Bronchial epithelial cell (primary cell): ENCODE measurements at regions not wholly inside any gene's neighbourhood (a gene's known extent, or its start where the extent isn't known, plus 50 kb on each side); places are given as distances from the start of the nearest gene placed in this dataset.

Experiments
- DNase-seq: peaks from one replicate; pipeline ENCODE4 v3.0.0-alpha.2; 2010; ENCODE audit warnings: low read depth
- FAIRE-seq: peaks from 2 replicates; lab custom pipeline; 2011; peaks lifted over from hg19 to GRCh38; lab: Jason Lieb, UNC
- H3K27me3 ChIP-seq: 2 replicates; pipeline ENCODE4 v1.5.1; 2011; ENCODE audit warnings: low read length; ENCODE audit not compliant: control insufficient read depth, insufficient read depth
- H3K36me3 ChIP-seq: 2 replicates; pipeline ENCODE4 v1.5.1; 2011; ENCODE audit warnings: low read length; ENCODE audit not compliant: control insufficient read depth, insufficient read depth
- H3K4me3 ChIP-seq: 2 replicates; pipeline ENCODE4 v1.5.1; 2011; ENCODE audit warnings: mild to moderate bottlenecking, low read depth, low read length, control low read depth
- TF ChIP-seq, protein P1 (sequence below): IDR thresholded peaks from 2 replicates; pipeline ENCODE4 v1.5.1; 2011; ENCODE audit warnings: mild to moderate bottlenecking, moderate library complexity, low read length, control low read depth, inconsistent platforms; ENCODE audit not compliant: insufficient read depth, severe bottlenecking

GRCh38 chr9:21608200-21608599 is 126.1 kb upstream of the IFNE start:
- DNase-seq (no peak), FAIRE-seq (no peak)
- Histone ChIP-seq H3K4me3 (no peak overlapping the region), H3K27me3 (no peaks in the 10 kb centered on the region), H3K36me3 (no peaks in the 10 kb centered on the region)
- TF ChIP-seq, protein P1, sequence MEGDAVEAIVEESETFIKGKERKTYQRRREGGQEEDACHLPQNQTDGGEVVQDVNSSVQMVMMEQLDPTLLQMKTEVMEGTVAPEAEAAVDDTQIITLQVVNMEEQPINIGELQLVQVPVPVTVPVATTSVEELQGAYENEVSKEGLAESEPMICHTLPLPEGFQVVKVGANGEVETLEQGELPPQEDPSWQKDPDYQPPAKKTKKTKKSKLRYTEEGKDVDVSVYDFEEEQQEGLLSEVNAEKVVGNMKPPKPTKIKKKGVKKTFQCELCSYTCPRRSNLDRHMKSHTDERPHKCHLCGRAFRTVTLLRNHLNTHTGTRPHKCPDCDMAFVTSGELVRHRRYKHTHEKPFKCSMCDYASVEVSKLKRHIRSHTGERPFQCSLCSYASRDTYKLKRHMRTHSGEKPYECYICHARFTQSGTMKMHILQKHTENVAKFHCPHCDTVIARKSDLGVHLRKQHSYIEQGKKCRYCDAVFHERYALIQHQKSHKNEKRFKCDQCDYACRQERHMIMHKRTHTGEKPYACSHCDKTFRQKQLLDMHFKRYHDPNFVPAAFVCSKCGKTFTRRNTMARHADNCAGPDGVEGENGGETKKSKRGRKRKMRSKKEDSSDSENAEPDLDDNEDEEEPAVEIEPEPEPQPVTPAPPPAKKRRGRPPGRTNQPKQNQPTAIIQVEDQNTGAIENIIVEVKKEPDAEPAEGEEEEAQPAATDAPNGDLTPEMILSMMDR, result no peak

- Histone ChIP-seq H3K27me3 (no peaks in the 10 kb centered on the region), H3K4me3 (no peak overlapping the region), H3K36me3 (no peaks in the 10 kb centered on the region)
- no peak for FAIRE-seq
- no peak for DNase-seq
- TF ChIP-seq, protein P1, result no peak
Measured at GRCh38 chr9:21609506-21609905, 127.4 kb upstream of the IFNE start.

DNA sequence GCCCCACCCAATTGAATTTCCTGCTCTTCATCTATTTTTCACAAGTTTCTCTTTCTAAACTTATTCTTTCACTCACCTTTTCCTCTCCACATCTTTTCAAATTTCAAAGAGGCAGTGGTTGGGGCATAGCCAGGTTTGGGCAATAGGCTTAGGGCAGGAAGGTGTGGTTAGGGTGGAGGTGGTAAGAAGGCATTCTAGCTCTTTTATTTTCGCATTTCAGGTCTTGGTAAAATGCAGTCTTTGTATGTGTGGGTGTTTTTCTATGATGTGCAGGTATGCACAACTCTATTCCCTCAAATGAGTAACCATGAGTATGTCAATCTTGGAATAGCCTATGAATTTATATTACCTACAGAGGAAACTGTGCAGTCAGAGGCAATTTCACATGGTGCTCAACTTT is 129.8 kb upstream of the IFNE start:
- no peak overlapping the region for H3K4me3 ChIP-seq

DNA sequence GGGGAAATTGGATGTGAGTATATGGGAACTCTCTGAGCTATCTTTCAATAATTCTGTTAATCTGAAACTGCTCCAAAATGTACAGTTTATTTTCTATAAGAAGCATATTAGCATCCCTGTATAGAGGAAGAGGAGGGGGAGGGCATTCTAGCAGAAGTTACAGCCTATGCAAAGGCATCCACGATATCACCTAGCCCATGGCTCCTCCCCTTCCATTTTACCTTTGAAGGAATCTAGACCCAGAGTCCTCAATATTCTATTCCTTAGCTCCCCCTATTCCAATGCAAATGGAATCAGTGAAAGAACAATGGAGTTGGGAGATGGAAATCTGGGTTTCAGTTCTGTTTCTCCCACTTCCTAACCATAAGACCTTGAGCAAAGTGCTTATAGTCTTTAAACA is 132.9 kb upstream of the IFNE start:
- TF ChIP-seq, protein P1, result no peak
- Histone ChIP-seq H3K27me3 (no peaks in the 10 kb centered on the region), H3K36me3 (no peaks in the 10 kb centered on the region), H3K4me3 (no peak overlapping the region)
- DNase-seq (peak; percentile 30), FAIRE-seq (no peak)

More for the DNA sequence above, 129.8 kb upstream of the IFNE start:
- peak; percentile 96 for DNase-seq
- no peak for FAIRE-seq
- no peaks in the 10 kb centered on the region for H3K27me3 ChIP-seq
- H3K36me3 ChIP-seq, result no peaks in the 10 kb centered on the region
- TF ChIP-seq, protein P1, result no peak

GRCh38 chr9:21615446-21615845 is 133.3 kb upstream of the IFNE start:
- H3K36me3 ChIP-seq, result no peaks in the 10 kb centered on the region
- H3K27me3 ChIP-seq, result no peaks in the 10 kb centered on the region
- no peak for FAIRE-seq
- TF ChIP-seq, protein P1, result no peak
- no peak for DNase-seq
- H3K4me3 ChIP-seq, result no peak overlapping the region

- no peak overlapping the region for H3K4me3 ChIP-seq
- H3K36me3 ChIP-seq, result no peaks in the 10 kb centered on the region
- no peaks in the 10 kb centered on the region for H3K27me3 ChIP-seq
- TF ChIP-seq, protein P1, result no peak
- FAIRE-seq, result no peak
- peak; percentile 98 for DNase-seq
Measured at GRCh38 chr9:21616082-21616778, 134.1 kb upstream of the IFNE start.
